Gastrocnemius medialis (tissue), 4 donors: ENCODE measurements at regions not wholly inside any gene's neighbourhood (a gene's known extent, or its start where the extent isn't known, plus 50 kb on each side); places are given as distances from the start of the nearest gene placed in this dataset.

Experiments
- ATAC-seq, 2 donors: fragments of 150-250 bp; one replicate each; pipeline ENCODE4 v1.9.1; 2016
- DNase-seq, 2 donors: peaks; one replicate each; pipeline ENCODE4 v3.0.0-alpha.2; 2019
- H3K27ac ChIP-seq, 4 donors: fragments of 200-600 bp; sonication (generic); 1 replicate in 1 of 4; 2 replicates in 3 of 4; pipeline ENCODE4 v1.5.1; 2016 to 2018; ENCODE audit warnings: mild to moderate bottlenecking in 2 of 4, moderate library complexity in 1 of 4
- H3K27me3 ChIP-seq, 3 donors: fragments of 200-600 bp; sonication (generic) in 2 of 3; 1 replicate in 1 of 3; 2 replicates in 2 of 3; pipeline versions ENCODE4 v1.5.1 to v1.6.0; 2016 to 2019; ENCODE audit warnings: mild to moderate bottlenecking in 1 of 3, moderate library complexity in 1 of 3
- H3K36me3 ChIP-seq, 2 donors: fragments of 200-600 bp; sonication (generic) in 1 of 2; one replicate each; pipeline ENCODE4 v1.5.1; 2017 to 2018
- H3K4me1 ChIP-seq, 2 donors: fragments of 200-600 bp; sonication (generic) in 1 of 2; one replicate each; pipeline ENCODE4 v1.5.1; 2016 to 2017; ENCODE audit warnings: mild to moderate bottlenecking in 2 of 2
- H3K4me3 ChIP-seq, 4 donors: fragments of 200-600 bp; sonication (generic) in 3 of 4; 1 replicate in 1 of 4; 2 replicates in 3 of 4; pipeline ENCODE4 v1.5.1; 2016 to 2019; ENCODE audit warnings: mild to moderate bottlenecking in 2 of 4
- H3K9me3 ChIP-seq, 3 donors: fragments of 200-600 bp; sonication (generic) in 2 of 3; 1 replicate in 1 of 3; 2 replicates in 2 of 3; pipeline ENCODE4 v1.5.1; 2016 to 2019
- POLR2A ChIP-seq, 2 donors: fragments of 450-650 bp; IDR thresholded peaks; one replicate each; pipeline ENCODE4 v1.6.1; 2017; ENCODE audit warnings: antibody characterized with exemption in 2 of 2, mild to moderate bottlenecking in 2 of 2, moderate library complexity in 2 of 2
- in situ Hi-C, 4 donors: fragments of 200-750 bp; cut with MboI; loops; one replicate each; pipeline versions ENCODE4 v1.15.0 to v1.8.0; 2017; ENCODE audit warnings: low sequenced_read_pairs in 4 of 4
- intact Hi-C: fragments of 100-400 bp; cut with DNase I; formaldehyde crosslinking; loops from one replicate; pipeline ENCODE4 v1.15.1; 2023; ENCODE audit warnings: low total_unique reads
- TF ChIP-seq, protein P1 (sequence below), 5 experiments: fragments of 450-650 bp in 3 of 5; fragments of 200-600 bp in 2 of 5; sonication (generic) in 2 of 5; IDR thresholded peaks in 4 of 5; conservative IDR thresholded peaks in 1 of 5; 1 replicate in 4 of 5; 2 replicates in 1 of 5; pipeline ENCODE4 v1.5.1; 2016 to 2019; ENCODE audit warnings: antibody characterized with exemption in 5 of 5, mild to moderate bottlenecking in 3 of 5, moderate library complexity in 3 of 5

GRCh38 chr13:59301174-59301567, 862.6 kb downstream of the DIAPH3 start:
- intact Hi-C loops (no loop called here), in situ Hi-C loops (loop anchor here in 1 of 4 donors (25.0 kb wide), 1 partner anchor 1664 kb away; the partner anchor contains the start of gene PCDH17)
- Histone ChIP-seq H3K36me3 (no peaks in the 10 kb centered on the region), H3K4me3 (no peak overlapping the region), H3K27ac (no peak overlapping the region), H3K27me3 (no peaks in the 10 kb centered on the region), H3K9me3 (no peaks in the 10 kb centered on the region), H3K4me1 (no peaks in the 10 kb centered on the region)
- TF ChIP-seq, protein P1, sequence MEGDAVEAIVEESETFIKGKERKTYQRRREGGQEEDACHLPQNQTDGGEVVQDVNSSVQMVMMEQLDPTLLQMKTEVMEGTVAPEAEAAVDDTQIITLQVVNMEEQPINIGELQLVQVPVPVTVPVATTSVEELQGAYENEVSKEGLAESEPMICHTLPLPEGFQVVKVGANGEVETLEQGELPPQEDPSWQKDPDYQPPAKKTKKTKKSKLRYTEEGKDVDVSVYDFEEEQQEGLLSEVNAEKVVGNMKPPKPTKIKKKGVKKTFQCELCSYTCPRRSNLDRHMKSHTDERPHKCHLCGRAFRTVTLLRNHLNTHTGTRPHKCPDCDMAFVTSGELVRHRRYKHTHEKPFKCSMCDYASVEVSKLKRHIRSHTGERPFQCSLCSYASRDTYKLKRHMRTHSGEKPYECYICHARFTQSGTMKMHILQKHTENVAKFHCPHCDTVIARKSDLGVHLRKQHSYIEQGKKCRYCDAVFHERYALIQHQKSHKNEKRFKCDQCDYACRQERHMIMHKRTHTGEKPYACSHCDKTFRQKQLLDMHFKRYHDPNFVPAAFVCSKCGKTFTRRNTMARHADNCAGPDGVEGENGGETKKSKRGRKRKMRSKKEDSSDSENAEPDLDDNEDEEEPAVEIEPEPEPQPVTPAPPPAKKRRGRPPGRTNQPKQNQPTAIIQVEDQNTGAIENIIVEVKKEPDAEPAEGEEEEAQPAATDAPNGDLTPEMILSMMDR (IDR thresholded peaks at IDR 0.05 in 4 of 5, conservative IDR thresholded peaks at IDR 0.05 in 1 of 5), result no peak
- TF ChIP-seq POLR2A (IDR thresholded peaks at IDR 0.05), result no peak
- DNase-seq (no peak), ATAC-seq (no peak)

DNA sequence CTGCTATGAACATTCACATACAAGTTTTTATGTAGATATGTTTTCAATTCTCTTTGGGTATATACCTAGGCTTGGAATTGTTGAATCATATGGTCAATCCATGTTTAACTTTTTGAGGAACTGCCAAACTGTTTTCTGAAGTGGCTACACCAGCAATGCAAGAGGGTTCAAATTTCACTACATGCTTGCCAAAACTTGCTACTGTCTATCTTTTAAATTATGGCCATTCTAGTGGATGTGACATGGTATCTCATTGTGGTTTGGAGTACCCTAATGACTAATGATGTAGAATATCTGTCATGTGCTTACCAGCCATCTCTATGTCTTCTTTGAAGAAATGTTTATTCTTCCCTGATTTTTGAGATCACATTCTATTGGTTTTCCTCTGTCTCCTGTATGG, 860.3 kb downstream of the DIAPH3 start:
- in situ Hi-C loops, result loop anchor here in 1 of 4 donors (25.0 kb wide), 1 partner anchor 1666 kb away; the partner anchor contains the start of gene PCDH17
- Histone ChIP-seq H3K9me3 (no peaks in the 10 kb centered on the region), H3K36me3 (no peaks in the 10 kb centered on the region), H3K27me3 (no peaks in the 10 kb centered on the region), H3K4me1 (no peaks in the 10 kb centered on the region), H3K27ac (no peak overlapping the region), H3K4me3 (no peak overlapping the region)
- intact Hi-C loops, result no loop called here
- ATAC-seq (no peak), DNase-seq (no peak)
- TF ChIP-seq POLR2A (IDR thresholded peaks at IDR 0.05), result no peak
- TF ChIP-seq, protein P1 (IDR thresholded peaks at IDR 0.05 in 4 of 5, conservative IDR thresholded peaks at IDR 0.05 in 1 of 5), result no peak

GRCh38 chr13:59304596-59304995, 859.1 kb downstream of the DIAPH3 start:
- in situ Hi-C loops, result loop anchor here in 1 of 4 donors (25.0 kb wide), 1 partner anchor 1667 kb away; the partner anchor contains the start of gene PCDH17
- H3K27me3 ChIP-seq, result no peaks in the 10 kb centered on the region
- H3K4me3 ChIP-seq, result no peak overlapping the region
- intact Hi-C loops, result no loop called here
- H3K9me3 ChIP-seq, result no peaks in the 10 kb centered on the region
- DNase-seq, result no peak
- H3K36me3 ChIP-seq, result no peaks in the 10 kb centered on the region
- H3K4me1 ChIP-seq, result no peaks in the 10 kb centered on the region
- TF ChIP-seq, protein P1 (IDR thresholded peaks at IDR 0.05 in 4 of 5, conservative IDR thresholded peaks at IDR 0.05 in 1 of 5), result no peak
- TF ChIP-seq POLR2A (IDR thresholded peaks at IDR 0.05), result no peak
- ATAC-seq, result no peak
- no peak overlapping the region for H3K27ac ChIP-seq

DNA sequence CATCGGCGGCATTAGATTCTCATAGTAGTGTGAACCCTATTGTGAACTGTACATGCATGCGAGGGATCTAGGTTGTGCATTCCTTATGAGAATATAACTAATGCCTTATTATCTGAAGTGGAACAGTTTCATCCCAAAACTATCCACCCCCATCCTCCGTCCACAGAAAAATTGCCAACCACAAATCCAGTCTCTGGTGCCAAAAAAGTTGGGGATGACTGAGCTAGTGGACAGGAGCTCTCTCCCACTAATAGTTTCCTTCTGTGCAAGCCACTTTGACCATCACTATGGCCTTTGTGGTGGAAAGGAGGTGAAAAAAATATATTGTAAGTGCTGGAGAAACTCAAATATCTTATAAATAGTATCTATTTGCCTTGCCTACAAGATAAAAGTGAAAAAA, 857.8 kb downstream of the DIAPH3 start:
- no peak for TF ChIP-seq POLR2A (IDR thresholded peaks at IDR 0.05)
- TF ChIP-seq, protein P1 (IDR thresholded peaks at IDR 0.05 in 4 of 5, conservative IDR thresholded peaks at IDR 0.05 in 1 of 5), result no peak
- Histone ChIP-seq H3K9me3 (no peaks in the 10 kb centered on the region), H3K36me3 (no peaks in the 10 kb centered on the region), H3K27me3 (no peaks in the 10 kb centered on the region), H3K27ac (no peak overlapping the region), H3K4me3 (no peak overlapping the region), H3K4me1 (no peaks in the 10 kb centered on the region)
- intact Hi-C loops (no loop called here), in situ Hi-C loops (loop anchor here in 1 of 4 donors (25.0 kb wide), 1 partner anchor 1669 kb away; the partner anchor contains the start of gene PCDH17)
- DNase-seq, result no peak
- no peak for ATAC-seq

GRCh38 chr13:59312776-59313175, 851.0 kb downstream of the DIAPH3 start:
- H3K27ac ChIP-seq, result no peak overlapping the region
- DNase-seq (no peak), ATAC-seq (no peak)
- no peaks in the 10 kb centered on the region for H3K36me3 ChIP-seq
- H3K9me3 ChIP-seq, result no peaks in the 10 kb centered on the region
- H3K4me3 ChIP-seq, result no peak overlapping the region
- intact Hi-C loops, result no loop called here
- TF ChIP-seq POLR2A (IDR thresholded peaks at IDR 0.05), result no peak
- TF ChIP-seq, protein P1 (IDR thresholded peaks at IDR 0.05 in 4 of 5, conservative IDR thresholded peaks at IDR 0.05 in 1 of 5), result no peak
- no peaks in the 10 kb centered on the region for H3K27me3 ChIP-seq
- H3K4me1 ChIP-seq, result no peaks in the 10 kb centered on the region
- in situ Hi-C loops, result loop anchor here in 1 of 4 donors (25.0 kb wide), 1 partner anchor 1675 kb away; the partner anchor contains the start of gene PCDH17
